OCI-LY3 (cell line): ENCODE measurements at regions not wholly inside any gene's neighbourhood (a gene's known extent, or its start where the extent isn't known, plus 50 kb on each side); places are given as distances from the start of the nearest gene placed in this dataset.
A peak's percentile ranks its signal among the peaks of the same experiment; 100 is the strongest.

ENCODE experiments used
- H2AFZ ChIP-seq: fragments of 200-600, 300-600 bp; shearing (Covaris generic); 2 replicates; pipeline ENCODE4 v1.6.0; 2014; ENCODE audit warnings: antibody characterized with exemption, low read depth, low read length
- H3K27ac ChIP-seq: fragments of 200-600, 300-600 bp; sonication (generic); 2 replicates; pipeline ENCODE4 v1.5.1; 2014; ENCODE audit warnings: mild to moderate bottlenecking, low read length, moderate library complexity, mixed read lengths
- H3K27me3 ChIP-seq: fragments of 200-600, 300-600 bp; sonication (generic); 2 replicates; pipeline ENCODE4 v1.6.1; 2014; ENCODE audit warnings: low read depth, low read length, mixed read lengths
- H3K36me3 ChIP-seq: fragments of 200-600, 300-600 bp; sonication (generic); replicated peaks from 2 replicates; pipeline ENCODE3; 2014; ENCODE audit warnings: low read depth, low read length, mixed read lengths
- H3K4me1 ChIP-seq: fragments of 300-600, 200-600 bp; sonication (generic); 2 replicates; pipeline ENCODE4 v1.6.1; 2014; ENCODE audit warnings: low read length, mixed read lengths
- H3K4me2 ChIP-seq: fragments of 200-600, 300-600 bp; sonication (generic); 2 replicates; pipeline ENCODE4 v1.6.1; 2014; ENCODE audit warnings: low read length, mixed read lengths
- H3K4me3 ChIP-seq: fragments of 300-600, 200-600 bp; sonication (generic); 2 replicates; pipeline ENCODE4 v1.5.1; 2014; ENCODE audit warnings: antibody characterized with exemption, mild to moderate bottlenecking, low read length, moderate library complexity
- H3K79me2 ChIP-seq: fragments of 300-600, 200-600 bp; shearing (Covaris generic); 2 replicates; pipeline ENCODE4 v1.6.1; 2014; ENCODE audit warnings: mild to moderate bottlenecking, low read length, mixed read lengths
- H3K9ac ChIP-seq: fragments of 300-600, 200-600 bp; shearing (Covaris generic); 2 replicates; pipeline ENCODE4 v1.6.0; 2014; ENCODE audit warnings: mild to moderate bottlenecking, low read length, moderate library complexity
- H3K9me3 ChIP-seq: fragments of 200-600, 300-600 bp; shearing (Covaris generic); 2 replicates; pipeline ENCODE4 v1.6.1; 2014; ENCODE audit warnings: low read length, mixed read lengths; ENCODE audit not compliant: insufficient read depth
- H4K20me1 ChIP-seq: fragments of 200-600, 300-600 bp; sonication (generic); 2 replicates; pipeline ENCODE4 v1.6.1; 2016; ENCODE audit warnings: low read length, mixed read lengths; ENCODE audit not compliant: insufficient read depth
- CTCF ChIP-seq: fragments of 200-600, 300-600 bp; sonication (generic); IDR thresholded peaks from 2 replicates; pipeline ENCODE4 v1.5.1; 2014; ENCODE audit warnings: antibody characterized with exemption, low read length, low read depth
- EZH2phosphoT487 ChIP-seq: fragments of 200-600 bp; shearing (Covaris generic); IDR thresholded peaks from 2 replicates; pipeline ENCODE4 v1.6.1; 2018; ENCODE audit warnings: antibody characterized with exemption, mixed run types, low read depth

- Histone ChIP-seq H3K27ac (no peak overlapping the region), H3K27me3 (no peaks in the 10 kb centered on the region), H3K4me3 (no peak overlapping the region), H3K36me3 (no peaks in the 10 kb centered on the region), H3K4me2 (peak overlapping the region; percentile 20; the same call in 1 of the 2 replicates), H3K9ac (no peak overlapping the region), H3K79me2 (no peaks in the 10 kb centered on the region), H3K9me3 (no peaks in the 10 kb centered on the region), H3K4me1 (peaks cover 14% of the 10 kb centered on the region; the same call in 1 of the 2 replicates), H2AFZ (peak overlapping the region; percentile 51; the same call in 1 of the 2 replicates), H4K20me1 (no peaks in the 10 kb centered on the region)
- TF ChIP-seq EZH2phosphoT487 (no peak), CTCF (peak; percentile 80)
These were observed 117.4 kb upstream of the POM121L12 start for GRCh38 chr7:52917982-52918578.

- Histone ChIP-seq H3K27ac (no peak overlapping the region), H3K4me3 (no peak overlapping the region), H2AFZ (no peak overlapping the region), H3K79me2 (no peaks in the 10 kb centered on the region), H3K36me3 (peaks cover 7% of the 10 kb centered on the region), H3K9me3 (peaks cover 12% of the 10 kb centered on the region; the same call in 1 of the 2 replicates), H4K20me1 (no peaks in the 10 kb centered on the region), H3K4me1 (peaks cover 23% of the 10 kb centered on the region), H3K27me3 (no peaks in the 10 kb centered on the region), H3K4me2 (no peak overlapping the region), H3K9ac (no peak overlapping the region)
- TF ChIP-seq CTCF (no peak), EZH2phosphoT487 (no peak)
These were observed 123.6 kb upstream of the POM121L12 start for GRCh38 chr7:52911795-52912194.

- Histone ChIP-seq H3K9me3 (peaks cover 12% of the 10 kb centered on the region; the same call in 1 of the 2 replicates), H3K36me3 (peaks cover 7% of the 10 kb centered on the region), H2AFZ (no peak overlapping the region), H4K20me1 (no peaks in the 10 kb centered on the region), H3K27ac (no peak overlapping the region; the same call in 1 of the 2 replicates), H3K4me1 (peaks cover 23% of the 10 kb centered on the region), H3K79me2 (no peaks in the 10 kb centered on the region), H3K9ac (no peak overlapping the region), H3K4me3 (no peak overlapping the region), H3K4me2 (no peak overlapping the region), H3K27me3 (no peaks in the 10 kb centered on the region)
- TF ChIP-seq EZH2phosphoT487: no peak
- no peak for TF ChIP-seq CTCF
These were observed 124.1 kb upstream of the POM121L12 start for GRCh38 chr7:52911326-52911725.

GRCh38 chr7:52909935-52910334 is 125.5 kb upstream of the POM121L12 start:
- Histone ChIP-seq H4K20me1 (no peaks in the 10 kb centered on the region), H3K27me3 (no peaks in the 10 kb centered on the region), H3K9ac (no peak overlapping the region), H3K4me2 (peak overlapping the region; percentile 28), H3K79me2 (no peaks in the 10 kb centered on the region), H3K27ac (peak overlapping the region; percentile 82), H3K9me3 (peaks cover 12% of the 10 kb centered on the region; the same call in 1 of the 2 replicates), H3K4me3 (no peak overlapping the region), H3K4me1 (peaks cover 23% of the 10 kb centered on the region), H2AFZ (no peak overlapping the region), H3K36me3 (peaks cover 7% of the 10 kb centered on the region)
- no peak for TF ChIP-seq EZH2phosphoT487
- TF ChIP-seq CTCF: no peak
